GM23338 (cell line): ENCODE measurements at regions not wholly inside any gene's neighbourhood (a gene's known extent, or its start where the extent isn't known, plus 50 kb on each side); places are given as distances from the start of the nearest gene placed in this dataset.

ENCODE experiments used
- ATAC-seq: fragments of 200-7000 bp; cut with Tn5 transposase; 3 replicates; pipeline ENCODE4 v1.9.1; 2020
- DNase-seq: peaks from one replicate; pipeline ENCODE4 v3.0.0-alpha.2; 2015; ENCODE audit warnings: low spot score
- H2AFZ ChIP-seq: fragments of 200-600 bp; sonication (generic); 2 replicates; pipeline ENCODE4 v1.8.0; 2016; ENCODE audit warnings: antibody characterized with exemption, mild to moderate bottlenecking, moderate library complexity
- H3F3A ChIP-seq: fragments of 200-600 bp; sonication (generic); replicated peaks from 2 replicates; pipeline ENCODE4 v1.8.0; 2017; ENCODE audit warnings: antibody characterized with exemption, mixed run types, low read depth
- H3K27ac ChIP-seq: fragments of 200-600 bp; sonication (generic); 2 replicates; pipeline ENCODE4 v1.6.1; 2016; ENCODE audit warnings: low read depth
- H3K27me3 ChIP-seq: fragments of 200-600 bp; sonication (generic); 2 replicates; pipeline ENCODE4 v1.8.0; 2016; ENCODE audit warnings: mild to moderate bottlenecking, mixed run types, moderate library complexity; ENCODE audit not compliant: insufficient read depth
- H3K36me3 ChIP-seq: fragments of 200-600 bp; sonication (generic); 2 replicates; pipeline ENCODE4 v1.8.0; 2016; ENCODE audit warnings: mild to moderate bottlenecking; ENCODE audit not compliant: insufficient read depth
- H3K4me1 ChIP-seq: fragments of 200-600 bp; sonication (generic); 2 replicates; pipeline ENCODE4 v1.8.0; 2016; ENCODE audit warnings: mild to moderate bottlenecking, moderate library complexity; ENCODE audit not compliant: insufficient read depth
- H3K4me2 ChIP-seq: fragments of 200-600 bp; sonication (generic); 2 replicates; pipeline ENCODE4 v1.7.1; 2017; ENCODE audit warnings: mixed run types
- H3K4me3 ChIP-seq: fragments of 200-600 bp; sonication (generic); 2 replicates; pipeline ENCODE4 v1.6.1; 2016; ENCODE audit warnings: mixed run types
- H3K79me2 ChIP-seq: fragments of 200-600 bp; sonication (generic); replicated peaks from 2 replicates; pipeline ENCODE4 v1.8.0; 2017; ENCODE audit warnings: mild to moderate bottlenecking; ENCODE audit not compliant: insufficient read depth
- H3K9me2 ChIP-seq: fragments of 200-600 bp; sonication (generic); 2 replicates; pipeline ENCODE4 v1.8.0; 2017; ENCODE audit not compliant: insufficient read depth
- H4K20me1 ChIP-seq: fragments of 200-600 bp; sonication (generic); replicated peaks from 2 replicates; pipeline ENCODE4 v1.8.0; 2017; ENCODE audit warnings: mild to moderate bottlenecking; ENCODE audit not compliant: insufficient read depth
- H3K27ac Mint-ChIP-seq: 2 replicates; pipeline ENCODE4 v1.8.0; 2020; ENCODE audit warnings: inconsistent platforms, mild to moderate bottlenecking, moderate library complexity, mixed read lengths
- H3K27me3 Mint-ChIP-seq: 3 replicates; pipeline ENCODE4 v1.8.0; 2022; ENCODE audit warnings: low read depth, mild to moderate bottlenecking, moderate library complexity, mixed read lengths, inconsistent platforms; ENCODE audit not compliant: insufficient read depth, poor library complexity
- H3K36me3 Mint-ChIP-seq: 3 replicates; pipeline ENCODE4 v1.8.0; 2021; ENCODE audit warnings: low read depth, mild to moderate bottlenecking, inconsistent platforms, moderate library complexity, mixed read lengths
- H3K4me1 Mint-ChIP-seq: 3 replicates; pipeline ENCODE4 v1.8.0; 2020; ENCODE audit warnings: mild to moderate bottlenecking, inconsistent platforms, mixed read lengths
- H3K4me3 Mint-ChIP-seq: 3 replicates; pipeline ENCODE4 v1.8.0; 2021; ENCODE audit warnings: moderate library complexity, mild to moderate bottlenecking, inconsistent platforms, mixed read lengths
- H3K9me3 Mint-ChIP-seq: 3 replicates; pipeline ENCODE4 v1.8.0; 2020; ENCODE audit warnings: moderate library complexity, mild to moderate bottlenecking, inconsistent platforms, mixed read lengths
- CTCF ChIP-seq, 2 experiments: fragments of 200-600 bp in 1 of 2; sonication (generic) in 1 of 2; conservative IDR thresholded peaks; 2 replicates each; pipeline versions ENCODE4 v1.5.1 to v1.6.1; 2016 to 2017; ENCODE audit warnings: antibody characterized with exemption in 2 of 2, low read depth in 2 of 2, mild to moderate bottlenecking in 2 of 2, moderate library complexity in 1 of 2
- ETS1 ChIP-seq: IDR thresholded peaks from 2 replicates; pipeline ENCODE4 v1.6.1; 2016; ENCODE audit warnings: antibody characterized with exemption
- STAT1 ChIP-seq: IDR thresholded peaks from one replicate; pipeline ENCODE4 v1.6.1; 2016; ENCODE audit warnings: antibody characterized with exemption; ENCODE audit not compliant: unreplicated experiment
- TF ChIP-seq, protein P1 (sequence below): IDR thresholded peaks from one replicate; pipeline ENCODE4 v1.6.1; 2018; ENCODE audit warnings: antibody characterized with exemption; ENCODE audit not compliant: unreplicated experiment

DNA sequence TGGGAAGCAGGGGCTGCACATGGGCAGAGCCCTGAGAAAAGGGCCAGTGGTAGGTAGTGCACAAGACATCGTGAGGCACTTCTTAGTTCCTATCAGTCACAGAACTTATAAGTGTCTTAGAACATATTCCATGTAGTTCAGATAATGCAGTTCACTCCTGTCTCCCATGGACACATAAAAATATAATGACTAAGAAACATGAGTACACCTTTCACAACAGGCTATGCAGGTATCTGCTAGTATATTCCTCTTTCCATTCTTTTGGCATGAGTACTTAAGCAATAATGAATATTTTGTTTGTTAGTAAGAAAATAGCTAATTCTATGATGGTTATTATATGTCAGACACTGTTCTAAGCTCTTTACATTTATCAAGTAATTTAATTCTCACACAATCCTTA, 808.4 kb downstream of the BCL11A start:
- Mint-ChIP-seq H3K4me3 (no peak overlapping the region), H3K27ac (no peak overlapping the region), H3K36me3 (no peaks in the 10 kb centered on the region)

More for the DNA sequence above, 808.4 kb downstream of the BCL11A start:
- Mint-ChIP-seq H3K27me3 (no peaks in the 10 kb centered on the region), H3K4me1 (no peaks in the 10 kb centered on the region), H3K9me3 (no peaks in the 10 kb centered on the region)
- TF ChIP-seq STAT1 (no peak), ETS1 (no peak), CTCF (conservative IDR thresholded peaks at IDR 0.05; ENCODE audit: low read depth in 2 of 2) (no peak)
- TF ChIP-seq, protein P1, sequence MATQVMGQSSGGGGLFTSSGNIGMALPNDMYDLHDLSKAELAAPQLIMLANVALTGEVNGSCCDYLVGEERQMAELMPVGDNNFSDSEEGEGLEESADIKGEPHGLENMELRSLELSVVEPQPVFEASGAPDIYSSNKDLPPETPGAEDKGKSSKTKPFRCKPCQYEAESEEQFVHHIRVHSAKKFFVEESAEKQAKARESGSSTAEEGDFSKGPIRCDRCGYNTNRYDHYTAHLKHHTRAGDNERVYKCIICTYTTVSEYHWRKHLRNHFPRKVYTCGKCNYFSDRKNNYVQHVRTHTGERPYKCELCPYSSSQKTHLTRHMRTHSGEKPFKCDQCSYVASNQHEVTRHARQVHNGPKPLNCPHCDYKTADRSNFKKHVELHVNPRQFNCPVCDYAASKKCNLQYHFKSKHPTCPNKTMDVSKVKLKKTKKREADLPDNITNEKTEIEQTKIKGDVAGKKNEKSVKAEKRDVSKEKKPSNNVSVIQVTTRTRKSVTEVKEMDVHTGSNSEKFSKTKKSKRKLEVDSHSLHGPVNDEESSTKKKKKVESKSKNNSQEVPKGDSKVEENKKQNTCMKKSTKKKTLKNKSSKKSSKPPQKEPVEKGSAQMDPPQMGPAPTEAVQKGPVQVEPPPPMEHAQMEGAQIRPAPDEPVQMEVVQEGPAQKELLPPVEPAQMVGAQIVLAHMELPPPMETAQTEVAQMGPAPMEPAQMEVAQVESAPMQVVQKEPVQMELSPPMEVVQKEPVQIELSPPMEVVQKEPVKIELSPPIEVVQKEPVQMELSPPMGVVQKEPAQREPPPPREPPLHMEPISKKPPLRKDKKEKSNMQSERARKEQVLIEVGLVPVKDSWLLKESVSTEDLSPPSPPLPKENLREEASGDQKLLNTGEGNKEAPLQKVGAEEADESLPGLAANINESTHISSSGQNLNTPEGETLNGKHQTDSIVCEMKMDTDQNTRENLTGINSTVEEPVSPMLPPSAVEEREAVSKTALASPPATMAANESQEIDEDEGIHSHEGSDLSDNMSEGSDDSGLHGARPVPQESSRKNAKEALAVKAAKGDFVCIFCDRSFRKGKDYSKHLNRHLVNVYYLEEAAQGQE = no peak
- DNase-seq (no peak), ATAC-seq (no peak)
- H3K27me3 ChIP-seq = no peaks in the 10 kb centered on the region
- no peaks in the 10 kb centered on the region for H3F3A ChIP-seq
- no peaks in the 10 kb centered on the region for H3K9me2 ChIP-seq
- no peaks in the 10 kb centered on the region for H3K79me2 ChIP-seq
- no peak overlapping the region for H3K4me2 ChIP-seq
- H2AFZ ChIP-seq = no peak overlapping the region
- no peak overlapping the region for H3K27ac ChIP-seq
- no peaks in the 10 kb centered on the region for H3K36me3 ChIP-seq
- H4K20me1 ChIP-seq = no peaks in the 10 kb centered on the region
- H3K4me1 ChIP-seq = no peaks in the 10 kb centered on the region
- H3K4me3 ChIP-seq = no peak overlapping the region
